MV-4-11 (cell line): ENCODE measurements at regions not wholly inside any gene's neighbourhood (a gene's known extent, or its start where the extent isn't known, plus 50 kb on each side); places are given as distances from the start of the nearest gene placed in this dataset.
"Not testable (repeated sequence)": the region's sequence is repeated elsewhere in the genome, so short reads cannot be mapped to it uniquely, and the experiment has no call there.

ENCODE experiments used
- DNase-seq: peaks from one replicate; lab custom pipeline; 2025; lab: John Stamatoyannopoulos, UW

- DNase-seq, result no peak
These were observed 102.2 kb upstream of the CDC14C start for GRCh38 chr7:48822138-48822537.

- DNase-seq, result no peak
These were observed 92.0 kb upstream of the CDC14C start for GRCh38 chr7:48832303-48832845.

- no peak for DNase-seq
These were observed 87.1 kb upstream of the CDC14C start for GRCh38 chr7:48837266-48837665.

GRCh38 chr7:48839108-48839507, 85.2 kb upstream of the CDC14C start:
- no peak for DNase-seq

- no peak for DNase-seq
These were observed 82.6 kb upstream of the CDC14C start for GRCh38 chr7:48841739-48842138.

- DNase-seq, result no peak
These were observed 76.4 kb upstream of the CDC14C start for GRCh38 chr7:48847917-48848316.

- not testable (repeated sequence) for DNase-seq
These were observed 63.9 kb upstream of the CDC14C start for GRCh38 chr7:48860447-48860846.

- DNase-seq, result no peak
These were observed 55.4 kb upstream of the CDC14C start for GRCh38 chr7:48868916-48869315.

- no peak for DNase-seq
These were observed 51.8 kb upstream of the CDC14C start for GRCh38 chr7:48872548-48872947.
